ENCODE measurements at regions not wholly inside any gene's neighbourhood (a gene's known extent, or its start where the extent isn't known, plus 50 kb on each side); places are given as distances from the start of the nearest gene placed in this dataset.

GRCh38 chr5:60226128-60226527 lies 332.6 kb upstream of the PDE4D start:
- H4K5ac ChIP-seq (ENCODE audit: insufficient read length, low read depth, low read length): no peak overlapping the region
- Mint-ChIP-seq H3K27me3 (ENCODE audit: low read depth) (no peaks in the 10 kb centered on the region), H3K27ac (no peak overlapping the region), H3K4me1 (no peaks in the 10 kb centered on the region), H3K4me3 (no peak overlapping the region), H3K36me3 (ENCODE audit: insufficient read depth in 1 of 3, low read depth in 3 of 3) (no peaks in the 10 kb centered on the region), H3K9me3 (no peaks in the 10 kb centered on the region)
- TF ChIP-seq CTCF (conservative IDR thresholded peaks at IDR 0.05): no peak
- H3K4me2 ChIP-seq (ENCODE audit: insufficient read depth, insufficient read length, low read length): no peak overlapping the region
- no peak overlapping the region for H3K56ac ChIP-seq (ENCODE audit: insufficient read length, low read depth, low read length)
- H3K27me3 ChIP-seq (ENCODE audit: insufficient read depth, low read length): no peaks in the 10 kb centered on the region
- no peaks in the 10 kb centered on the region for H3K79me1 ChIP-seq (ENCODE audit: insufficient read depth, low read depth, low read length, poor library complexity, severe bottlenecking)
- H2BK5ac ChIP-seq (ENCODE audit: insufficient read length, low read length): no peak overlapping the region
- H4K91ac ChIP-seq (ENCODE audit: insufficient read length, low read depth, low read length): no peak overlapping the region
- no peak overlapping the region for H3K14ac ChIP-seq (ENCODE audit: insufficient read depth, low read length)
- H3K4me1 ChIP-seq (ENCODE audit: insufficient read depth, low read length): no peaks in the 10 kb centered on the region
- no peak overlapping the region for H3T11ph ChIP-seq (ENCODE audit: low read length)
- H2BK12ac ChIP-seq (ENCODE audit: insufficient read length, low read depth, low read length): no peak overlapping the region
- H3K27ac ChIP-seq (ENCODE audit: insufficient read length, low read depth, low read length): no peak overlapping the region
- no peak overlapping the region for H2AFZ ChIP-seq (ENCODE audit: low read length)
- H3K9me3 ChIP-seq (ENCODE audit: control insufficient read depth, low read depth, low read length): no peaks in the 10 kb centered on the region
- no peaks in the 10 kb centered on the region for H3K23me2 ChIP-seq (ENCODE audit: insufficient read length, low read depth, low read length, poor library complexity, severe bottlenecking)
- no peak overlapping the region for H2BK15ac ChIP-seq (ENCODE audit: low read depth, low read length)
- no peak overlapping the region for H3K9ac ChIP-seq (ENCODE audit: extremely low read depth, insufficient read length, low read length)
- no peak overlapping the region for H2BK120ac ChIP-seq (ENCODE audit: low read depth, low read length, poor library complexity, severe bottlenecking)
- H3K18ac ChIP-seq (ENCODE audit: insufficient read length, low read depth, low read length): no peak overlapping the region
- DNase-seq: no peak
- no peak overlapping the region for H2BK20ac ChIP-seq (ENCODE audit: low read depth, low read length, poor library complexity, severe bottlenecking)
- H3K23ac ChIP-seq (ENCODE audit: insufficient read length, low read depth, low read length): no peak overlapping the region
- no peaks in the 10 kb centered on the region for H4K20me1 ChIP-seq (ENCODE audit: control insufficient read depth, insufficient read depth, insufficient read length)
- no peak overlapping the region for H2AK5ac ChIP-seq (ENCODE audit: insufficient read length, low read length)
- no peak overlapping the region for H3K4ac ChIP-seq (ENCODE audit: low read depth, low read length)
- no peak overlapping the region for H4K8ac ChIP-seq (replicated peaks; ENCODE audit: insufficient read length, low read depth, low read length)
- H3K79me2 ChIP-seq (ENCODE audit: insufficient read depth, low read length): no peaks in the 10 kb centered on the region

Data from H9 (cell line).